ENCODE measurements at regions not wholly inside any gene's neighbourhood (a gene's known extent, or its start where the extent isn't known, plus 50 kb on each side); places are given as distances from the start of the nearest gene placed in this dataset.

DNA sequence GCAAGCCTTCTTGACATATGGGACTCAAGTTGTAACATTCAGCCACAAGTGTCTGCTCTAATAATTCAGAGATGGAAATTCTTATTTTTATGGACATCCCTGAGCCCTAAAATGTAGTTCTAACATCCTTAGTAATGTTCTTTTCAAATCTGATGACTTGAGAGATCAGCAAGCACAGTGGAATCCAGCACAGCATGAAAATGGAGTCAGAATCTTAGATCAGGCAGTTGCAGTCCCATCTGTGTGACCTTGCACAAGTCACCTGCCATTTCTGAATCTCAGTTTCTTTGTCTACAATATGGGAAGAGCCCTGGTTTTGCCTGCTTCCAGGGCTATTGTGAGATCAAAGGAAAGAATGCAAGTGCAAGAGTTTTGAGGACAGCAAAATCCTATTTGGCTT, 183.9 kb upstream of the LPP start:
- TF ChIP-seq, protein P1, sequence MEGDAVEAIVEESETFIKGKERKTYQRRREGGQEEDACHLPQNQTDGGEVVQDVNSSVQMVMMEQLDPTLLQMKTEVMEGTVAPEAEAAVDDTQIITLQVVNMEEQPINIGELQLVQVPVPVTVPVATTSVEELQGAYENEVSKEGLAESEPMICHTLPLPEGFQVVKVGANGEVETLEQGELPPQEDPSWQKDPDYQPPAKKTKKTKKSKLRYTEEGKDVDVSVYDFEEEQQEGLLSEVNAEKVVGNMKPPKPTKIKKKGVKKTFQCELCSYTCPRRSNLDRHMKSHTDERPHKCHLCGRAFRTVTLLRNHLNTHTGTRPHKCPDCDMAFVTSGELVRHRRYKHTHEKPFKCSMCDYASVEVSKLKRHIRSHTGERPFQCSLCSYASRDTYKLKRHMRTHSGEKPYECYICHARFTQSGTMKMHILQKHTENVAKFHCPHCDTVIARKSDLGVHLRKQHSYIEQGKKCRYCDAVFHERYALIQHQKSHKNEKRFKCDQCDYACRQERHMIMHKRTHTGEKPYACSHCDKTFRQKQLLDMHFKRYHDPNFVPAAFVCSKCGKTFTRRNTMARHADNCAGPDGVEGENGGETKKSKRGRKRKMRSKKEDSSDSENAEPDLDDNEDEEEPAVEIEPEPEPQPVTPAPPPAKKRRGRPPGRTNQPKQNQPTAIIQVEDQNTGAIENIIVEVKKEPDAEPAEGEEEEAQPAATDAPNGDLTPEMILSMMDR (conservative IDR thresholded peaks at IDR 0.05; ENCODE audit: low read length) = no peak
- no peak for TF ChIP-seq EZH2phosphoT487 (IDR thresholded peaks at IDR 0.05; ENCODE audit: borderline replicate concordance, low read depth, low read length)
